Fibroblast of lung (primary cell): ENCODE measurements at regions not wholly inside any gene's neighbourhood (a gene's known extent, or its start where the extent isn't known, plus 50 kb on each side); places are given as distances from the start of the nearest gene placed in this dataset.

Experiments used
- EZH2 ChIP-seq: IDR thresholded peaks from 2 replicates; pipeline ENCODE4 v1.5.1; 2012; ENCODE audit warnings: low read length, control low read depth, mild to moderate bottlenecking; ENCODE audit errors: missing control alignments
- TF ChIP-seq, protein P1 (sequence below), 2 donors: IDR thresholded peaks in 1 of 2; conservative IDR thresholded peaks in 1 of 2; 1 replicate in 1 of 2; 2 replicates in 1 of 2; pipeline ENCODE4 v1.5.1; 2011 to 2012; ENCODE audit warnings: low read length in 2 of 2, control low read depth in 1 of 2, inconsistent platforms in 1 of 2, low read depth in 1 of 2, mild to moderate bottlenecking in 1 of 2

- TF ChIP-seq, protein P1, sequence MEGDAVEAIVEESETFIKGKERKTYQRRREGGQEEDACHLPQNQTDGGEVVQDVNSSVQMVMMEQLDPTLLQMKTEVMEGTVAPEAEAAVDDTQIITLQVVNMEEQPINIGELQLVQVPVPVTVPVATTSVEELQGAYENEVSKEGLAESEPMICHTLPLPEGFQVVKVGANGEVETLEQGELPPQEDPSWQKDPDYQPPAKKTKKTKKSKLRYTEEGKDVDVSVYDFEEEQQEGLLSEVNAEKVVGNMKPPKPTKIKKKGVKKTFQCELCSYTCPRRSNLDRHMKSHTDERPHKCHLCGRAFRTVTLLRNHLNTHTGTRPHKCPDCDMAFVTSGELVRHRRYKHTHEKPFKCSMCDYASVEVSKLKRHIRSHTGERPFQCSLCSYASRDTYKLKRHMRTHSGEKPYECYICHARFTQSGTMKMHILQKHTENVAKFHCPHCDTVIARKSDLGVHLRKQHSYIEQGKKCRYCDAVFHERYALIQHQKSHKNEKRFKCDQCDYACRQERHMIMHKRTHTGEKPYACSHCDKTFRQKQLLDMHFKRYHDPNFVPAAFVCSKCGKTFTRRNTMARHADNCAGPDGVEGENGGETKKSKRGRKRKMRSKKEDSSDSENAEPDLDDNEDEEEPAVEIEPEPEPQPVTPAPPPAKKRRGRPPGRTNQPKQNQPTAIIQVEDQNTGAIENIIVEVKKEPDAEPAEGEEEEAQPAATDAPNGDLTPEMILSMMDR (conservative IDR thresholded peaks at IDR 0.05 in 1 of 2, IDR thresholded peaks at IDR 0.05 in 1 of 2; ENCODE audit: low read depth in 1 of 2, low read length in 2 of 2): no peak
- TF ChIP-seq EZH2: no peak
These were observed 119.2 kb upstream of the SCAF11 start for GRCh38 chr12:46109343-46110222.
